ENCODE measurements at regions not wholly inside any gene's neighbourhood (a gene's known extent, or its start where the extent isn't known, plus 50 kb on each side); places are given as distances from the start of the nearest gene placed in this dataset.

GRCh38 chr7:25617673-25618072 is 389.4 kb upstream of the NPVF start:
- DNase-seq (ENCODE audit: insufficient read length, low spot score) (no peak), FAIRE-seq (no peak)

GRCh38 chr7:25619381-25619780 is 391.1 kb upstream of the NPVF start:
- FAIRE-seq: no peak

GRCh38 chr7:25619963-25620799 is 391.9 kb upstream of the NPVF start:
- DNase-seq (ENCODE audit: insufficient read length, low spot score) (no peak), FAIRE-seq (no peak)

More at GRCh38 chr7:25619381-25619780, 391.1 kb upstream of the NPVF start:
- DNase-seq (ENCODE audit: insufficient read length, low spot score): no peak

- DNase-seq (ENCODE audit: insufficient read length, low spot score) (no peak), FAIRE-seq (no peak)
These were observed 393.7 kb upstream of the NPVF start for GRCh38 chr7:25621993-25622392.

GRCh38 chr7:25622695-25623094 is 394.4 kb upstream of the NPVF start:
- FAIRE-seq (no peak), DNase-seq (ENCODE audit: insufficient read length, low spot score) (no peak)

GRCh38 chr7:25624051-25624450 is 395.8 kb upstream of the NPVF start:
- DNase-seq (ENCODE audit: insufficient read length, low spot score) (no peak), FAIRE-seq (no peak)

GRCh38 chr7:25624833-25625232 is 396.5 kb upstream of the NPVF start:
- DNase-seq (ENCODE audit: insufficient read length, low spot score): no peak
- no peak for FAIRE-seq

- no peak for DNase-seq (ENCODE audit: insufficient read length, low spot score)
- FAIRE-seq: no peak
These were observed 397.2 kb upstream of the NPVF start for GRCh38 chr7:25625306-25625992.

- FAIRE-seq (no peak), DNase-seq (ENCODE audit: insufficient read length, low spot score) (no peak)
These were observed 398.3 kb upstream of the NPVF start for GRCh38 chr7:25626451-25627131.

- DNase-seq (ENCODE audit: insufficient read length, low spot score) (no peak), FAIRE-seq (no peak)
These were observed 400.2 kb upstream of the NPVF start for GRCh38 chr7:25628446-25628845.

- DNase-seq (ENCODE audit: insufficient read length, low spot score): no peak
- FAIRE-seq: no peak
These were observed 404.3 kb upstream of the NPVF start for GRCh38 chr7:25632616-25633015.

GRCh38 chr7:25633426-25634036 is 405.2 kb upstream of the NPVF start:
- FAIRE-seq: no peak
- no peak for DNase-seq (ENCODE audit: insufficient read length, low spot score)

GRCh38 chr7:25636168-25636567 is 407.9 kb upstream of the NPVF start:
- FAIRE-seq (no peak), DNase-seq (ENCODE audit: insufficient read length, low spot score) (no peak)

GRCh38 chr7:25636871-25637283 is 408.6 kb upstream of the NPVF start:
- DNase-seq (ENCODE audit: insufficient read length, low spot score) (no peak), FAIRE-seq (no peak)

GRCh38 chr7:25638068-25638467 is 409.8 kb upstream of the NPVF start:
- DNase-seq (ENCODE audit: insufficient read length, low spot score) (no peak), FAIRE-seq (no peak)

GRCh38 chr7:25638590-25639244 is 410.4 kb upstream of the NPVF start:
- FAIRE-seq (no peak), DNase-seq (ENCODE audit: insufficient read length, low spot score) (no peak)

- FAIRE-seq: no peak
- DNase-seq (ENCODE audit: insufficient read length, low spot score): no peak
These were observed 414.6 kb upstream of the NPVF start for GRCh38 chr7:25642849-25643248.

- FAIRE-seq (no peak), DNase-seq (ENCODE audit: insufficient read length, low spot score) (no peak)
These were observed 415.0 kb upstream of the NPVF start for GRCh38 chr7:25643286-25643685.

- FAIRE-seq (no peak), DNase-seq (ENCODE audit: insufficient read length, low spot score) (no peak)
These were observed 415.6 kb upstream of the NPVF start for GRCh38 chr7:25643770-25644394.

GRCh38 chr7:25646726-25647413 is 418.6 kb upstream of the NPVF start:
- no peak for DNase-seq (ENCODE audit: insufficient read length, low spot score)
- FAIRE-seq: no peak

Measured in HTR-8/SVneo (cell line).